ENCODE measurements at regions not wholly inside any gene's neighbourhood (a gene's known extent, or its start where the extent isn't known, plus 50 kb on each side); places are given as distances from the start of the nearest gene placed in this dataset.

- Histone ChIP-seq H3K27ac (no peak overlapping the region), H3K27me3 (no peaks in the 10 kb centered on the region)
- no peak for ATAC-seq
These were observed 1026.6 kb downstream of the RAPGEF2 start for GRCh38 chr4:160129439-160129838.

GRCh38 chr4:160136021-160136420 lies 1033.1 kb downstream of the RAPGEF2 start:
- no peak for ATAC-seq
- Histone ChIP-seq H3K9me3 (peaks cover 0 to 13% (median 0%) of the 10 kb centered on the region in 3 donors), H3K4me1 (no peaks in the 10 kb centered on the region), H3K36me3 (no peaks in the 10 kb centered on the region), H3K27ac (no peak overlapping the region), H3K4me3 (no peak overlapping the region), H3K27me3 (no peaks in the 10 kb centered on the region)
- WGBS, 2 donors (ENCODE audit: low coverage in 1 of 2): 68 to 70% methylated on average over 2 of the region's 2 CpGs
- TF ChIP-seq POLR2A (IDR thresholded peaks at IDR 0.05) (no peak), POLR2AphosphoS5 (IDR thresholded peaks at IDR 0.05) (no peak), CTCF (IDR thresholded peaks at IDR 0.05) (no peak), EP300 (IDR thresholded peaks at IDR 0.05) (no peak)

More at GRCh38 chr4:160129439-160129838, 1026.6 kb downstream of the RAPGEF2 start:
- TF ChIP-seq CTCF (IDR thresholded peaks at IDR 0.05) (no peak), POLR2AphosphoS5 (IDR thresholded peaks at IDR 0.05) (no peak), EP300 (IDR thresholded peaks at IDR 0.05) (no peak), POLR2A (IDR thresholded peaks at IDR 0.05) (no peak)
- H3K4me1 ChIP-seq: no peaks in the 10 kb centered on the region
- 0 to 46% methylated on average over 1 to 2 of the region's 2 CpGs for WGBS, 2 donors (ENCODE audit: low coverage in 1 of 2)
- no peak overlapping the region for H3K4me3 ChIP-seq
- H3K36me3 ChIP-seq: no peaks in the 10 kb centered on the region
- peaks cover 0 to 13% (median 0%) of the 10 kb centered on the region in 3 donors for H3K9me3 ChIP-seq

GRCh38 chr4:160141206-160141605 lies 1038.3 kb downstream of the RAPGEF2 start:
- Histone ChIP-seq H3K36me3 (no peaks in the 10 kb centered on the region), H3K4me3 (no peak overlapping the region), H3K27ac (no peak overlapping the region), H3K27me3 (no peaks in the 10 kb centered on the region), H3K4me1 (no peaks in the 10 kb centered on the region), H3K9me3 (no peaks in the 10 kb centered on the region)
- ATAC-seq: no peak
- TF ChIP-seq POLR2AphosphoS5 (IDR thresholded peaks at IDR 0.05) (no peak), CTCF (IDR thresholded peaks at IDR 0.05) (no peak), EP300 (IDR thresholded peaks at IDR 0.05) (no peak), POLR2A (IDR thresholded peaks at IDR 0.05) (no peak)

- H3K36me3 ChIP-seq: no peaks in the 10 kb centered on the region
- 53 to 73% methylated on average over 2 of the region's 2 CpGs for WGBS, 2 donors (ENCODE audit: low coverage in 1 of 2)
These were observed 1039.7 kb downstream of the RAPGEF2 start for GRCh38 chr4:160142579-160142978.

More at GRCh38 chr4:160142579-160142978, 1039.7 kb downstream of the RAPGEF2 start:
- Histone ChIP-seq H3K9me3 (no peaks in the 10 kb centered on the region), H3K27me3 (no peaks in the 10 kb centered on the region), H3K4me1 (no peaks in the 10 kb centered on the region), H3K4me3 (no peak overlapping the region), H3K27ac (no peak overlapping the region)
- TF ChIP-seq CTCF (IDR thresholded peaks at IDR 0.05) (no peak), POLR2A (IDR thresholded peaks at IDR 0.05) (no peak), EP300 (IDR thresholded peaks at IDR 0.05) (no peak), POLR2AphosphoS5 (IDR thresholded peaks at IDR 0.05) (no peak)
- ATAC-seq: no peak

Data from gastroesophageal sphincter (tissue), 4 donors.